Cortex of kidney (tissue), 1 donor: ENCODE measurements at regions not wholly inside any gene's neighbourhood (a gene's known extent, or its start where the extent isn't known, plus 50 kb on each side); places are given as distances from the start of the nearest gene placed in this dataset.

Experiments
- DNase-seq: peaks from one replicate; lab custom pipeline; 2025; lab: John Stamatoyannopoulos, UW

- no peak for DNase-seq
Observed at GRCh38 chr14:98371141-98371540, 900.9 kb downstream of the BCL11B start.

GRCh38 chr14:98374136-98374535 lies 897.9 kb downstream of the BCL11B start:
- no peak for DNase-seq

- DNase-seq, result no peak
Observed at GRCh38 chr14:98375566-98375965, 896.4 kb downstream of the BCL11B start.

- DNase-seq, result no peak
Observed at GRCh38 chr14:98379830-98380229, 892.2 kb downstream of the BCL11B start.

GRCh38 chr14:98382662-98383061 lies 889.3 kb downstream of the BCL11B start:
- DNase-seq, result no peak

- DNase-seq, result no peak
Observed at GRCh38 chr14:98385851-98386250, 886.1 kb downstream of the BCL11B start.

GRCh38 chr14:98391061-98391460 lies 880.9 kb downstream of the BCL11B start:
- no peak for DNase-seq

- no peak for DNase-seq
Observed at GRCh38 chr14:98393527-98393926, 878.5 kb downstream of the BCL11B start.

GRCh38 chr14:98404811-98405210 lies 867.2 kb downstream of the BCL11B start:
- DNase-seq, result no peak

- DNase-seq, result no peak
Observed at GRCh38 chr14:98408024-98408555, 863.9 kb downstream of the BCL11B start.

GRCh38 chr14:98408713-98409112 lies 863.3 kb downstream of the BCL11B start:
- DNase-seq, result no peak

- DNase-seq, result no peak
Observed at GRCh38 chr14:98411154-98411553, 860.8 kb downstream of the BCL11B start.

- no peak for DNase-seq
Observed at GRCh38 chr14:98412431-98412830, 859.6 kb downstream of the BCL11B start.

- DNase-seq, result no peak
Observed at GRCh38 chr14:98415766-98416165, 856.2 kb downstream of the BCL11B start.

- no peak for DNase-seq
Observed at GRCh38 chr14:98417001-98417400, 855.0 kb downstream of the BCL11B start.

- no peak for DNase-seq
Observed at GRCh38 chr14:98428483-98428994, 843.5 kb downstream of the BCL11B start.

- DNase-seq, result no peak
Observed at GRCh38 chr14:98433436-98433835, 838.6 kb downstream of the BCL11B start.

- no peak for DNase-seq
Observed at GRCh38 chr14:98437113-98437512, 834.9 kb downstream of the BCL11B start.

- no peak for DNase-seq
Observed at GRCh38 chr14:98444077-98444476, 827.9 kb downstream of the BCL11B start.

GRCh38 chr14:98445718-98446117 lies 826.3 kb downstream of the BCL11B start:
- no peak for DNase-seq

GRCh38 chr14:98446508-98446907 lies 825.5 kb downstream of the BCL11B start:
- DNase-seq, result no peak

GRCh38 chr14:98456231-98456630 lies 815.8 kb downstream of the BCL11B start:
- no peak for DNase-seq

GRCh38 chr14:98458702-98459101 lies 813.3 kb downstream of the BCL11B start:
- DNase-seq, result no peak

GRCh38 chr14:98462908-98463307 lies 809.1 kb downstream of the BCL11B start:
- DNase-seq, result no peak
